SK-N-SH (cell line): ENCODE measurements at regions not wholly inside any gene's neighbourhood (a gene's known extent, or its start where the extent isn't known, plus 50 kb on each side); places are given as distances from the start of the nearest gene placed in this dataset.

Experiments used
- CTCF ChIA-PET: fragments of 300-600, 350-600 bp; formaldehyde crosslinking; extraction: SDS; loops from one replicate; lab custom pipeline; 2021; lab: Yijun Ruan, JAX
- POLR2A ChIA-PET: fragments of 350-600 bp; sonication (Branson Sonifier 250); formaldehyde crosslinking; extraction: SDS; loops from one replicate; lab custom pipeline; 2020; ENCODE audit warnings: antibody characterized with exemption, inconsistent platforms; lab: Yijun Ruan, JAX
- DNase-seq: peaks from one replicate; pipeline ENCODE4 v3.0.0; 2012
- H2AFZ ChIP-seq: fragments of 200-600 bp; sonication (generic); 2 replicates; pipeline ENCODE4 v1.8.1; 2016; ENCODE audit warnings: antibody characterized with exemption, mild to moderate bottlenecking, low read depth
- H3F3A ChIP-seq: fragments of 200-600 bp; sonication (generic); replicated peaks from 2 replicates; pipeline ENCODE3; 2016; ENCODE audit warnings: antibody characterized with exemption, mild to moderate bottlenecking; ENCODE audit not compliant: insufficient read depth
- H3K27ac ChIP-seq, 2 experiments: fragments of 200-500 bp in 1 of 2; fragments of 200-600 bp in 1 of 2; sonication (Bioruptor generic) in 1 of 2; sonication (generic), shearing (Covaris generic) in 1 of 2; 2 replicates each; pipeline versions ENCODE4 v1.5.1 to v1.6.1; 2014 to 2016; ENCODE audit warnings: low read depth in 2 of 2, inconsistent platforms in 1 of 2, low read length in 1 of 2, mild to moderate bottlenecking in 1 of 2, mixed read lengths in 1 of 2
- H3K27me3 ChIP-seq: fragments of 200-600 bp; sonication (generic), shearing (Covaris generic); 2 replicates; pipeline ENCODE4 v1.6.1; 2016; ENCODE audit warnings: mixed run types; ENCODE audit not compliant: insufficient read depth
- H3K36me3 ChIP-seq, 2 experiments: fragments of 200-500 bp in 1 of 2; fragments of 200-600 bp in 1 of 2; sonication (Bioruptor generic) in 1 of 2; sonication (generic) in 1 of 2; replicated peaks in 1 of 2; 2 replicates each; pipeline versions ENCODE3 to v1.5.1; 2014 to 2016; ENCODE audit warnings: low read length in 1 of 2, mild to moderate bottlenecking in 1 of 2; ENCODE audit not compliant: insufficient read depth in 2 of 2, control insufficient read depth in 1 of 2
- H3K4me1 ChIP-seq, 2 experiments: fragments of 200-500 bp in 1 of 2; fragments of 200-600 bp in 1 of 2; sonication (Bioruptor generic) in 1 of 2; sonication (generic), shearing (Covaris generic) in 1 of 2; 2 replicates each; pipeline versions ENCODE4 v1.5.1 to v1.6.1; 2014 to 2016; ENCODE audit warnings: low read depth in 1 of 2, low read length in 1 of 2, mixed run types in 1 of 2; ENCODE audit not compliant: insufficient read depth in 2 of 2, control insufficient read depth in 1 of 2
- H3K4me2 ChIP-seq: fragments of 200-600 bp; sonication (generic), shearing (Covaris generic); 2 replicates; pipeline ENCODE4 v1.6.1; 2017; ENCODE audit warnings: mixed run types
- H3K4me3 ChIP-seq, 2 experiments: fragments of 200-500 bp in 1 of 2; fragments of 200-600 bp in 1 of 2; sonication (Bioruptor generic) in 1 of 2; sonication (generic), shearing (Covaris generic) in 1 of 2; 2 replicates each; pipeline versions ENCODE4 v1.5.1 to v1.8.1; 2014 to 2016; ENCODE audit warnings: low read depth in 2 of 2, inconsistent platforms in 1 of 2, low read length in 1 of 2, mild to moderate bottlenecking in 1 of 2, mixed read lengths in 1 of 2, moderate library complexity in 1 of 2
- H3K79me2 ChIP-seq: fragments of 200-600 bp; sonication (generic); 2 replicates; pipeline ENCODE4 v1.8.1; 2017; ENCODE audit warnings: mild to moderate bottlenecking; ENCODE audit not compliant: insufficient read depth
- H3K9ac ChIP-seq: fragments of 200-600 bp; sonication (generic); 2 replicates; pipeline ENCODE4 v1.6.1; 2017; ENCODE audit warnings: mixed run types
- H3K9me2 ChIP-seq: fragments of 200-600 bp; sonication (generic); 2 replicates; pipeline ENCODE4 v1.6.1; 2017; ENCODE audit warnings: mixed run types
- H3K9me3 ChIP-seq: fragments of 200-600 bp; sonication (generic); 2 replicates; pipeline ENCODE4 v1.6.1; 2017; ENCODE audit warnings: mixed run types, mild to moderate bottlenecking, moderate library complexity
- H4K20me1 ChIP-seq: fragments of 200-600 bp; sonication (generic); 2 replicates; pipeline ENCODE4 v1.6.1; 2017; ENCODE audit warnings: mild to moderate bottlenecking, mixed run types; ENCODE audit not compliant: insufficient read depth
- EZH2phosphoT487 ChIP-seq: fragments of 200-600 bp; sonication (generic); IDR thresholded peaks from 2 replicates; pipeline ENCODE4 v1.6.1; 2017; ENCODE audit warnings: low read depth, mixed run types, mild to moderate bottlenecking, antibody characterized with exemption, moderate library complexity, borderline replicate concordance
- FOXJ3 ChIP-seq: sonication (generic); formaldehyde crosslinking; IDR thresholded peaks from 2 replicates; pipeline ENCODE4 v1.5.1; 2020; ENCODE audit warnings: mild to moderate bottlenecking, missing genetic modification reagents
- GATA2 ChIP-seq: sonication (generic); formaldehyde crosslinking; IDR thresholded peaks from 2 replicates; pipeline ENCODE4 v1.5.0; 2020; ENCODE audit warnings: mild to moderate bottlenecking, missing genetic modification reagents
- JUND ChIP-seq: IDR thresholded peaks from 2 replicates; pipeline ENCODE4 v1.4.0; 2012
- MEF2A ChIP-seq: IDR thresholded peaks from 2 replicates; pipeline ENCODE4 v1.4.0; 2012; ENCODE audit warnings: low read depth, borderline replicate concordance
- MXI1 ChIP-seq: IDR thresholded peaks from 2 replicates; pipeline ENCODE4 v1.6.1; 2012; ENCODE audit warnings: mild to moderate bottlenecking, low read depth, low read length, improper control_type of control experiment
- NFIC ChIP-seq: IDR thresholded peaks from 2 replicates; pipeline ENCODE4 v1.4.0; 2012; ENCODE audit warnings: borderline replicate concordance
- POLR2AphosphoS5 ChIP-seq: IDR thresholded peaks from 2 replicates; pipeline ENCODE4 v1.6.1; 2012; ENCODE audit warnings: low read depth, low read length
- RCOR1 ChIP-seq: fragments of 150-350 bp; IDR thresholded peaks from 2 replicates; pipeline ENCODE4 v1.6.1; 2017; ENCODE audit warnings: antibody characterized with exemption, low read length
- RFX5 ChIP-seq: IDR thresholded peaks from 2 replicates; pipeline ENCODE4 v1.6.1; 2012; ENCODE audit warnings: mild to moderate bottlenecking, improper control_type of control experiment, low read length
- SIN3A ChIP-seq: IDR thresholded peaks from 2 replicates; pipeline ENCODE4 v1.6.1; 2012; ENCODE audit warnings: low read depth, mild to moderate bottlenecking, low read length, moderate library complexity, borderline replicate concordance
- TCF12 ChIP-seq: IDR thresholded peaks from 2 replicates; pipeline ENCODE4 v1.4.0; 2012
- WGBS: methylation state at CpG from one replicate; pipeline ENCODE4 v1.1.6; 2017; ENCODE audit warnings: low lambda C conversion rate; 5-methylcytosine and 5-hydroxymethylcytosine counted together
- TF ChIP-seq, protein P1 (sequence below): IDR thresholded peaks from 2 replicates; pipeline ENCODE4 v1.4.0; 2012; ENCODE audit warnings: low read depth, borderline replicate concordance
- TF ChIP-seq, protein P2 (sequence below): IDR thresholded peaks from 2 replicates; pipeline ENCODE4 v1.4.0; 2012; ENCODE audit warnings: low read depth, borderline replicate concordance
- TF ChIP-seq, protein P3 (sequence below): fragments of 150-350 bp; IDR thresholded peaks from 2 replicates; pipeline ENCODE4 v1.6.1; 2016; ENCODE audit warnings: mild to moderate bottlenecking, low read depth, low read length

DNA sequence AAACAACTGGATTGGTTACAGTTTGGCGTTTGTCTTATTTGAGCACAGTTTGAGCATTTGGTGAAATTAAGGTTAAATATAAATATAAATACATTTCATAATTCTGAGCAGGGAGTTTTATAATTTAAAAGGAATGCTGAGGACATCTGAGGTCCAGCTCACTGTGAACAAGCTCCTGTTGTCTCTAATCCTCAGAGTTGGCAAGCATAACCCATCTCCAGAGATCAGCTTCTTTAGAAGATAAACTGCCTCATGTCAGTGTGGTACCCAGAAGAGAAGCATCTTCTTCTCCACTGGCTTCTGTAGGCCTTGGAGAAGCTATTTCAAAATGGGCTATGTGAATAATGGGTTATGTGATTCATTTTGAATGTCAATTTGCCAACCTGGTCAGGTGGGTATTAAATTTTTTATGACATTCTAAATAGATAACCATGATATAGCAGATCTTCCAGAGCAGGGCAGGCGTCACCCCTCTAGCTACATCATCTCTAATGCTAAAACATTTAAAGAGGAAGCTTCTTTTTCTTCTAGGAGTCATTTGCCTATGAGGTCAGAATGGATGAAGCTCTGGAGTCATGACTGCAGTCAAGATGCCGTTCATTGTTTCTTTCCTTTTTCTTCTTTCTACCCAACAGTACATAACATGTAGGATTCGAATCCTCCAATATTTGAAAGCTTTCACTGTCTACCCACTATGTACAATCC, 324.0 kb downstream of the RNF144A start:
- Histone ChIP-seq H3K4me2 (no peak overlapping the region), H3K9ac (no peak overlapping the region), H3K27me3 (no peaks in the 10 kb centered on the region), H3K9me2 (no peaks in the 10 kb centered on the region), H4K20me1 (no peaks in the 10 kb centered on the region), H3K36me3 (no peaks in the 10 kb centered on the region), H3K9me3 (no peaks in the 10 kb centered on the region), H3F3A (no peaks in the 10 kb centered on the region), H3K4me3 (no peak overlapping the region), H2AFZ (no peak overlapping the region), H3K79me2 (no peaks in the 10 kb centered on the region), H3K4me1 (no peaks in the 10 kb centered on the region), H3K27ac (no peak overlapping the region)
- DNase-seq: no peak
- 45% methylated on average over 4 of the region's 4 CpGs for WGBS
- TF ChIP-seq GATA2 (no peak), JUND (no peak), TCF12 (no peak), SIN3A (no peak), FOXJ3 (CRISPR knock-in tag) (no peak), EZH2phosphoT487 (no peak), NFIC (no peak), RFX5 (no peak), MEF2A (no peak), POLR2AphosphoS5 (no peak), MXI1 (no peak), RCOR1 (no peak)
- TF ChIP-seq, protein P1, sequence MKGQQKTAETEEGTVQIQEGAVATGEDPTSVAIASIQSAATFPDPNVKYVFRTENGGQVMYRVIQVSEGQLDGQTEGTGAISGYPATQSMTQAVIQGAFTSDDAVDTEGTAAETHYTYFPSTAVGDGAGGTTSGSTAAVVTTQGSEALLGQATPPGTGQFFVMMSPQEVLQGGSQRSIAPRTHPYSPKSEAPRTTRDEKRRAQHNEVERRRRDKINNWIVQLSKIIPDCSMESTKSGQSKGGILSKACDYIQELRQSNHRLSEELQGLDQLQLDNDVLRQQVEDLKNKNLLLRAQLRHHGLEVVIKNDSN: no peak
- TF ChIP-seq, protein P2, sequence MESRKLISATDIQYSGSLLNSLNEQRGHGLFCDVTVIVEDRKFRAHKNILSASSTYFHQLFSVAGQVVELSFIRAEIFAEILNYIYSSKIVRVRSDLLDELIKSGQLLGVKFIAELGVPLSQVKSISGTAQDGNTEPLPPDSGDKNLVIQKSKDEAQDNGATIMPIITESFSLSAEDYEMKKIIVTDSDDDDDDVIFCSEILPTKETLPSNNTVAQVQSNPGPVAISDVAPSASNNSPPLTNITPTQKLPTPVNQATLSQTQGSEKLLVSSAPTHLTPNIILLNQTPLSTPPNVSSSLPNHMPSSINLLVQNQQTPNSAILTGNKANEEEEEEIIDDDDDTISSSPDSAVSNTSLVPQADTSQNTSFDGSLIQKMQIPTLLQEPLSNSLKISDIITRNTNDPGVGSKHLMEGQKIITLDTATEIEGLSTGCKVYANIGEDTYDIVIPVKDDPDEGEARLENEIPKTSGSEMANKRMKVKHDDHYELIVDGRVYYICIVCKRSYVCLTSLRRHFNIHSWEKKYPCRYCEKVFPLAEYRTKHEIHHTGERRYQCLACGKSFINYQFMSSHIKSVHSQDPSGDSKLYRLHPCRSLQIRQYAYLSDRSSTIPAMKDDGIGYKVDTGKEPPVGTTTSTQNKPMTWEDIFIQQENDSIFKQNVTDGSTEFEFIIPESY: no peak
- TF ChIP-seq, protein P3, sequence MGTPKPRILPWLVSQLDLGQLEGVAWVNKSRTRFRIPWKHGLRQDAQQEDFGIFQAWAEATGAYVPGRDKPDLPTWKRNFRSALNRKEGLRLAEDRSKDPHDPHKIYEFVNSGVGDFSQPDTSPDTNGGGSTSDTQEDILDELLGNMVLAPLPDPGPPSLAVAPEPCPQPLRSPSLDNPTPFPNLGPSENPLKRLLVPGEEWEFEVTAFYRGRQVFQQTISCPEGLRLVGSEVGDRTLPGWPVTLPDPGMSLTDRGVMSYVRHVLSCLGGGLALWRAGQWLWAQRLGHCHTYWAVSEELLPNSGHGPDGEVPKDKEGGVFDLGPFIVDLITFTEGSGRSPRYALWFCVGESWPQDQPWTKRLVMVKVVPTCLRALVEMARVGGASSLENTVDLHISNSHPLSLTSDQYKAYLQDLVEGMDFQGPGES: no peak
- POLR2A ChIA-PET: no interaction called here
- CTCF ChIA-PET: interaction anchor here (1.5 kb wide), 1 partner anchor 48 kb away, joined by 3 read pairs; no protein-coding TSS in a partner anchor
